ENCODE measurements at regions not wholly inside any gene's neighbourhood (a gene's known extent, or its start where the extent isn't known, plus 50 kb on each side); places are given as distances from the start of the nearest gene placed in this dataset.
"Not testable (repeated sequence)": the region's sequence is repeated elsewhere in the genome, so short reads cannot be mapped to it uniquely, and the experiment has no call there.

- DNase-seq, result no peak
Measured at GRCh38 chr11:109680127-109680526, 258.1 kb downstream of the C11orf87 start.

- DNase-seq, result not testable (repeated sequence)
Measured at GRCh38 chr11:109682788-109683187, 260.8 kb downstream of the C11orf87 start.

- no peak for DNase-seq
Measured at GRCh38 chr11:109695696-109696095, 273.7 kb downstream of the C11orf87 start.

GRCh38 chr11:109696191-109696897, 274.4 kb downstream of the C11orf87 start:
- no peak for DNase-seq

- no peak for DNase-seq
Measured at GRCh38 chr11:109697140-109697843, 275.3 kb downstream of the C11orf87 start.

- no peak for DNase-seq
Measured at GRCh38 chr11:109698237-109698636, 276.2 kb downstream of the C11orf87 start.

- DNase-seq, result peak; percentile 22
Measured at GRCh38 chr11:109704432-109704831, 282.4 kb downstream of the C11orf87 start.

GRCh38 chr11:109706945-109707344, 285.0 kb downstream of the C11orf87 start:
- no peak for DNase-seq

- DNase-seq, result no peak
Measured at GRCh38 chr11:109707411-109707810, 285.4 kb downstream of the C11orf87 start.

GRCh38 chr11:109708184-109708583, 286.2 kb downstream of the C11orf87 start:
- no peak for DNase-seq

- DNase-seq, result not testable (repeated sequence)
Measured at GRCh38 chr11:109714444-109714843, 292.5 kb downstream of the C11orf87 start.

GRCh38 chr11:109715424-109715823, 293.4 kb downstream of the C11orf87 start:
- not testable (repeated sequence) for DNase-seq

GRCh38 chr11:109726061-109726460, 304.1 kb downstream of the C11orf87 start:
- DNase-seq, result no peak

- no peak for DNase-seq
Measured at GRCh38 chr11:109728056-109728455, 306.1 kb downstream of the C11orf87 start.

- no peak for DNase-seq
Measured at GRCh38 chr11:109729761-109730160, 307.8 kb downstream of the C11orf87 start.

- DNase-seq, result no peak
Measured at GRCh38 chr11:109730669-109731068, 308.7 kb downstream of the C11orf87 start.

GRCh38 chr11:109731451-109731850, 309.5 kb downstream of the C11orf87 start:
- no peak for DNase-seq

GRCh38 chr11:109733245-109733644, 311.3 kb downstream of the C11orf87 start:
- DNase-seq, result no peak

GRCh38 chr11:109734566-109734965, 312.6 kb downstream of the C11orf87 start:
- peak; percentile 44 for DNase-seq

GRCh38 chr11:109735128-109735527, 313.1 kb downstream of the C11orf87 start:
- DNase-seq, result peak; percentile 10

GRCh38 chr11:109739379-109739778, 317.4 kb downstream of the C11orf87 start:
- no peak for DNase-seq

- DNase-seq, result no peak
Measured at GRCh38 chr11:109745996-109746625, 324.1 kb downstream of the C11orf87 start.

GRCh38 chr11:109747839-109748238, 325.8 kb downstream of the C11orf87 start:
- DNase-seq, result no peak

- no peak for DNase-seq
Measured at GRCh38 chr11:109749476-109749875, 327.5 kb downstream of the C11orf87 start.
